GM21515 (cell line): ENCODE measurements at regions not wholly inside any gene's neighbourhood (a gene's known extent, or its start where the extent isn't known, plus 50 kb on each side); places are given as distances from the start of the nearest gene placed in this dataset.

Experiments
- ATAC-seq: cut with Tn5 transposase; IDR thresholded peaks from one replicate; pipeline ENCODE4 v1.9.1; 2021; ENCODE audit not compliant: unreplicated experiment

DNA sequence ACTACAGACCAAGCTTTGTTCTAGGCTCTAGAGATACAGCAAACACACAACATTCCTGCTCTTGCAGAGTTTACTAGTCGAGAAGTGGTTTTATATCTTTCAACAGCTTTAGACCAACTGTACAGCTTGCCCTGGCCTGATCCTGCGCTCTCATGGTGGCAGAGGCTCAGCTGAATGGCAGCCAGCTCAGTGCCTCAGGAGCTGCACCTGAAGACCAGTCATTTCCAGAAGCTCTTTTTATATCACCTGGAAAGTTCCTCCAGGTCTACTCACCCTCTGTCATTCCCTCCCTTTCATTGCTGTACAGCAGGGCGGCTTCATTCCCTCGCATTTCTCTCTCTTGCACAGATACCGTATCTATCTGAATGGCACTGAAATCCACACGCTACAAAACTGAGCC lies 319.8 kb downstream of the GATA3 start:
- no peak for ATAC-seq

- ATAC-seq, result no peak
Observed at GRCh38 chr10:8375137-8375536, 320.6 kb downstream of the GATA3 start.

- no peak for ATAC-seq
Observed at GRCh38 chr10:8378198-8378983, 323.9 kb downstream of the GATA3 start.

- no peak for ATAC-seq
Observed at GRCh38 chr10:8379906-8380832, 325.7 kb downstream of the GATA3 start.

GRCh38 chr10:8380833-8381496 lies 326.5 kb downstream of the GATA3 start:
- no peak for ATAC-seq

DNA sequence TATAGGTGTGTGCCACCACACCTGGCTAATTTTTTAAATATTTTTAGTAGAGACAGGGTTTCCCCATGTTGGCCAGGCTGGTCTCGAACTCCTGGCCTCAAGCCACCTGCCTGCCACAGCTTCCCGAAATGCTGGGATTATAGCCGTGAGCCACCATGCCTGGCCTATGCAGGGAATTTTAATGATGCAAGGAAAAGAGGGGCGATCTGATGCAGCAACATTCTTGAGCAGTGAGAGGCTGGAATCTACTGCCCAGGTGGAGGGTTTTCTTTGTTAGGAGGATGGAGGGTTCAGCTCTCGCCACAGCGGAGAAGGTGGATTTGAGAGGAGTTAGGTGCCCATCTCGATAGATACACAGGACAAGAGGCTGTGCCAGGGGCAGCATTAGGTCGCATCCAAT lies 332.3 kb downstream of the GATA3 start:
- ATAC-seq, result no peak

GRCh38 chr10:8389630-8390029 lies 335.1 kb downstream of the GATA3 start:
- no peak for ATAC-seq

DNA sequence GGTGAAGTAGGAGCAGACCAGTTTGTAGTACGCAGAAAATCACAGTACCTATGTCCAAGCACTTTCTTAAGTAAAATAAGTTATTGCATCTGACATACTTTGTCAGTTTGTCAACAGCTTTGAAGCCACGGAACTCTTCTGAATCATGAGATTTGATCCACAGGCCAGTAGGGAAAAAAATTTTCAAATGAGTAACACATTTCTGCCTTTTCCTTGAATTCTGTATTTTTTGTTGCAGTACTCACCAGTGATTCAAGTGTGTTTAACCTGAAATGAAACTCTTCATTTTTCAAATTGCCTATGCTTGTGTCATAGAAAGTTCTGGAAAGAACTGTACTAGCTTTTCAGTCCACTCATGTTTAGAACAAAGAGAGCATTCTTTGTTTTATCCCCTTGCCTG lies 337.7 kb downstream of the GATA3 start:
- ATAC-seq, result no peak

GRCh38 chr10:8393531-8393930 lies 339.0 kb downstream of the GATA3 start:
- ATAC-seq, result no peak

DNA sequence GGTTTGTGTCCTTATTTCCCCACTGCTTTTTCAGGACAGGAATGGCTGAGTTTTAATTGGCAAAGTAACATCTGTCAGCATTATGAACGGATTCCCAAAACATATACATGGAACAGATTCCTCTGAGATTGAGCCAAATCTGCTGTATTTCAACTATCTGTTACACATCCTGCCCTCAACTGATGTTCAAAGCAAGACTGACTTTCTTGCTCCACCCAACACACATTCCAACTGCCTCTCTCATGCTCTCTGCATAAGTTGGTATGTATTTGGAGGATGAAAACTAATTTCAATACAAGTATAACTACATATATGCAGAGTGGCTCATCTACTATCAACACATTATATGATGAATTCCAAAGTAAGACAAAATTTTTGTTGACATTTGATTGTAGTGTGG lies 342.2 kb downstream of the GATA3 start:
- no peak for ATAC-seq

DNA sequence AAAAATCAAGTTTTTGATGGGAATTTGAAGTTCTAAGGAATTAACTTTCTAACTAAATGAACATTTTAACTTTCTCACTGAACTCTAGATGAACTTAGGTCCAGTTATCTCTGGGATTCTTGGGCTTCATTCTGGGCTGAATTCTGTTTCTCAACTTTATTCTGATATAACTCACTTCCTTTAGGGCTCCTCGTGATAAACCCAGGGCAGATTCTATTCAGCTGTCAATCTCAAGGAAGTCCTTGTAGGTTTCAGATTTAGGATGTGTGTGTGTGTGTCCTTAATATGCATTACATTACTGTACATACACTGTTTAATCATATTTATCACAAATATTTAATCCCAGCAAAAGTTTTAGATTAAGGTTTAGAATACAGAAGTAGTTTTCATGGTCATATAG lies 344.3 kb downstream of the GATA3 start:
- no peak for ATAC-seq

DNA sequence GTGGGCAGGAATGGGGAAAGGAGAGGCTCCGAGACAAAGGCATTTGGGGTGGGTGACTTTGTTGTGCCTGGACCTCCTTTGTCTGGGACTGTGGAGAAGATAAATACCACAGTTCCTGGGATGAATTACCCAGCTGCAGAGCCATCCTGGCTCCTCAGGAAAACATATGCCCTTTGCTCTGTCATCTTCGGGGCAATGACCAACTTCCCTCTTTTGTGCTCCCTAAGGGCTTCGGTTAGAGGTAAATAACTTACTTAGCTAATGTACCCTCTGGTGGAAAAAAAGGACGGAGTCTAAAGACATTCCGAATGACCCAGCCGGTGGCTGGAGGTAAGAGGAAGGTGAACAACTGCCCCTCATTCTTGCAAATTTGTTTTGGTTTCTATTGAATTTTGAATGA lies 345.7 kb downstream of the GATA3 start:
- ATAC-seq, result no peak

DNA sequence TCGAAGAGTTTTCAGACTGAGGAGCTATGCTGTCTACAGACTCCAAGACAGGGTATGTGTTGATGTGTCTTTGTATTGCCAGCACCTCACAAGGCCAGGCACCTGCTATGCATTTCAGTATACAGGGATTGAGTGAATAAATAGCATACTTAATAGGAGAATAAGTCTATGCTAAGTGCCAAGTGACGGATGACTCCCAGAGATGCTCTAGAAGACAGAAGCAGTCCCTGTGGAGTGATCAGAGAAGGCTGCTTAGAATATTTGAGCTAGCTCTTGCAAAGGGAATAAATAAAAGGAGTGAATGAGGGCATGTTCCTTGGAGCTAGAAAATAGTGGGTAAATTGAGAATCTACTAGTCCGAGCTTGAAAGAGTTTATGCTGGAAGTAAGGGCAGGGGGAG lies 346.4 kb downstream of the GATA3 start:
- ATAC-seq, result no peak

- no peak for ATAC-seq
Observed at GRCh38 chr10:8401531-8401930, 347.0 kb downstream of the GATA3 start.

- ATAC-seq, result no peak
Observed at GRCh38 chr10:8402576-8402975, 348.1 kb downstream of the GATA3 start.

GRCh38 chr10:8403711-8404371 lies 349.4 kb downstream of the GATA3 start:
- no peak for ATAC-seq

GRCh38 chr10:8404721-8405120 lies 350.2 kb downstream of the GATA3 start:
- ATAC-seq, result peak; percentile 77

- ATAC-seq, result no peak
Observed at GRCh38 chr10:8405596-8405995, 351.1 kb downstream of the GATA3 start.

DNA sequence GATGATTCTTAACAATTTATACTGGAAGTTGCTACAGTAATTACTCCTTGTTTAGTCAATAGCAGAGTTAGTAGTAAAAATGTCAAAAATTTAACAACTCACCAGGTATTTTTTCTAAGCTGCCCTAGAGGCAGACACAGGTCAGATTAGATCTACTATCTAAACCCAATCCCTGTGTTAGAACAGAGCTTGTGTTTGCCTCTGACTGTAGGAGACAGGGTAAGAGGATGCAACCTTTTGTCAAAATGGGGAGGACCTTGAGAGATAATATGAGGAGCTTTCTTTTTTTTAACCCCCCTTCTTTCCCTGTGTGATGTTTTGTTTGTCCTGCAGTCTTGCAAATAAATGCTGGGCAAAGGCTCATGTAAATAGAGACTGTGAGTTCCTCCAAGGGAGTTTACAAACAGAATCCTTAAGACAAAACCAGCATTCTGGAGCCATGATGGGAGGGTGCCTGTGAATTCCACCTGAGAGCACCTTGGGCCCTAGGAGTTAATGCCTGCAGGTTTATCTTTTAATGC lies 353.1 kb downstream of the GATA3 start:
- ATAC-seq, result no peak

DNA sequence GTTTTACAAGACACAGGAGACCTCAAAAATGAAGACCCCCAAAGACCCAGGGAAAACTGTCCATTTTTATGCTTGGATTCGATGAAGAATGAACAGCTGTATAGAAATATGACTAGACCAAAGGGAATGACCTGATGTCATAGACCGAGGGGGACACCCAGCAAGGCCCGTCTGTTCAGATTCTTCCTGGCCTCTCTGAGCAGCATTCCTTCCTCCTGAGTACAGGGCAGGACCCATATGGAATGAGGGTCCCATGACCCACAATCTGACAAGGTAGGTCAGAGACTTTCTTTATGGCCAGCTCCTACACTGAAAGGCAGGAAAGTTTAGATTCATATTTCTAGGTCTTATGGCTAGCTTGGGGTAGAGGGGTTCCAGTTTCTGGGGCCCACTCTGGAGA lies 356.0 kb downstream of the GATA3 start:
- no peak for ATAC-seq

DNA sequence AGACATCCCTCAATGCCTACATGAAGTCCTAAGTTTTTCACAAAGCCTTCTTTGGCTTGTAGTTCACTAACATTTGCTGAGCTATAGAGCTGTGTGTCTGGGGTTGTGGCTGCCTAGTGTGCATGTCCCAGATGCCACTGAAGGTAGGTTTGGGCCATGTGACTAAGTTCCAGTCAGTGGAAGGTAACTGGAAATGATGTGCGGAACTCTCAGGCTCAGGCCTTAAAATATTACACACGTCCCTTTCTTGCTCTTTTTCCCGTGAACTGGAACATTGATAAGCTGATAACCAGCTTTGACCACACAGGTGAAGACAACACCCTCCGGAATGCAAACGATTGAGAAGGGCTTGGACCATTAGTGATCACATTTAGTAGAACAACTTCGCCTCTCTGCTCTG lies 358.1 kb downstream of the GATA3 start:
- ATAC-seq, result no peak
